ENCODE measurements at regions not wholly inside any gene's neighbourhood (a gene's known extent, or its start where the extent isn't known, plus 50 kb on each side); places are given as distances from the start of the nearest gene placed in this dataset.

DNA sequence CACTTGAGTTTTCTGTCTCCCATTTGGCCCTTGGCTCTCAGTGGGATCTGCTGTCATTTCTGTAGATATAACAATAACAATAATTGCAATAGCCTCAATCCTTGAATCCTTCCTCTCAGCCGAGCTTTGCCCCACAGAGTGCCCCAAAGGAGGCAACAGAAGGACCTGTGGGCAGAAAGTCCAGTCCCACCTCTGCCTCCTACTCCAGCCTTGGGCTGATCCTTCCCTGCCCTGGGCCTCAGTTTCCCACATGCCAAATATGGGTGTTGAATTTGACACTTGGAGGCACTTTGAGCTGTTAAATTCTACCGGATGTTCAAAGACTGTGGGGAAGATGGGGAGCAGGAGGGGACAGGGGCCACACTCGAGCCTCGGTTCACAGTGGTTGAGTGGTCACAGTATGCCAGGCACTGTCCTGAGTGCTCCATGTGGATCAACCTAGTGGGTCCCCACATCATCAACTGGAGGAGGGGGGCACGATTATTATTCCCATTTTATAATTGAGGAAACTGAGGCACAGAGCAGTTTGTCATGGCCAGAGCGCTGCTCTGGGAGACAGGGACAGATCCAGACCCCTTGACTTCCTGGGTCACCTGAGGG is 307.1 kb downstream of the MATN1 start:
- TF ChIP-seq, protein P1, sequence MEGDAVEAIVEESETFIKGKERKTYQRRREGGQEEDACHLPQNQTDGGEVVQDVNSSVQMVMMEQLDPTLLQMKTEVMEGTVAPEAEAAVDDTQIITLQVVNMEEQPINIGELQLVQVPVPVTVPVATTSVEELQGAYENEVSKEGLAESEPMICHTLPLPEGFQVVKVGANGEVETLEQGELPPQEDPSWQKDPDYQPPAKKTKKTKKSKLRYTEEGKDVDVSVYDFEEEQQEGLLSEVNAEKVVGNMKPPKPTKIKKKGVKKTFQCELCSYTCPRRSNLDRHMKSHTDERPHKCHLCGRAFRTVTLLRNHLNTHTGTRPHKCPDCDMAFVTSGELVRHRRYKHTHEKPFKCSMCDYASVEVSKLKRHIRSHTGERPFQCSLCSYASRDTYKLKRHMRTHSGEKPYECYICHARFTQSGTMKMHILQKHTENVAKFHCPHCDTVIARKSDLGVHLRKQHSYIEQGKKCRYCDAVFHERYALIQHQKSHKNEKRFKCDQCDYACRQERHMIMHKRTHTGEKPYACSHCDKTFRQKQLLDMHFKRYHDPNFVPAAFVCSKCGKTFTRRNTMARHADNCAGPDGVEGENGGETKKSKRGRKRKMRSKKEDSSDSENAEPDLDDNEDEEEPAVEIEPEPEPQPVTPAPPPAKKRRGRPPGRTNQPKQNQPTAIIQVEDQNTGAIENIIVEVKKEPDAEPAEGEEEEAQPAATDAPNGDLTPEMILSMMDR (IDR thresholded peaks at IDR 0.05; ENCODE audit: insufficient read depth, low read depth, low read length), result no peak
- TF ChIP-seq EZH2 (IDR thresholded peaks at IDR 0.05; ENCODE audit: insufficient read depth, low read length), result no peak
